Right atrium auricular region (tissue), 2 donors: ENCODE measurements at regions not wholly inside any gene's neighbourhood (a gene's known extent, or its start where the extent isn't known, plus 50 kb on each side); places are given as distances from the start of the nearest gene placed in this dataset.

Source experiments
- DNase-seq: peaks from one replicate; pipeline ENCODE4 v3.0.0-alpha.2; 2019; ENCODE audit warnings: low spot score
- H3K27ac ChIP-seq, 2 donors: fragments of 200-600 bp; sonication (generic); 1 replicate in 1 of 2; 2 replicates in 1 of 2; pipeline ENCODE4 v1.5.1; 2016 to 2019
- H3K27me3 ChIP-seq, 2 donors: fragments of 200-600 bp; sonication (generic); one replicate each; pipeline versions ENCODE4 v1.5.1 to v1.6.0; 2017 to 2019
- H3K36me3 ChIP-seq: fragments of 200-600 bp; sonication (generic); one replicate; pipeline ENCODE4 v1.5.1; 2016
- H3K4me1 ChIP-seq, 2 donors: fragments of 200-600 bp; sonication (generic); one replicate each; pipeline versions ENCODE4 v1.5.1 to v1.6.0; 2017 to 2019
- H3K4me3 ChIP-seq, 2 donors: fragments of 200-600 bp; sonication (generic); 1 replicate in 1 of 2; 2 replicates in 1 of 2; pipeline ENCODE4 v1.5.1; 2017 to 2019; ENCODE audit warnings: mild to moderate bottlenecking in 1 of 2, moderate library complexity in 1 of 2
- H3K9me3 ChIP-seq, 2 donors: fragments of 200-600 bp; sonication (generic); one replicate each; pipeline ENCODE4 v1.5.1; 2019
- CTCF ChIP-seq, 2 donors: fragments of 200-600 bp; sonication (generic); IDR thresholded peaks; one replicate each; pipeline ENCODE4 v1.5.1; 2019; ENCODE audit warnings: antibody characterized with exemption in 2 of 2

GRCh38 chr2:34853646-34854045 is 1254.5 kb upstream of the FAM98A start:
- peaks cover 0 to 8% of the 10 kb centered on the region in 2 donors for H3K9me3 ChIP-seq
- TF ChIP-seq CTCF (IDR thresholded peaks at IDR 0.05): no peak
- no peak overlapping the region for H3K27ac ChIP-seq
- no peaks in the 10 kb centered on the region for H3K4me1 ChIP-seq
- H3K27me3 ChIP-seq: no peaks in the 10 kb centered on the region
- DNase-seq: no peak
- H3K4me3 ChIP-seq: no peak overlapping the region
- no peaks in the 10 kb centered on the region for H3K36me3 ChIP-seq

GRCh38 chr2:34851804-34852203 is 1252.7 kb upstream of the FAM98A start:
- no peaks in the 10 kb centered on the region for H3K4me1 ChIP-seq
- H3K27me3 ChIP-seq: no peaks in the 10 kb centered on the region
- H3K36me3 ChIP-seq: no peaks in the 10 kb centered on the region
- no peak for TF ChIP-seq CTCF (IDR thresholded peaks at IDR 0.05)
- H3K4me3 ChIP-seq: no peak overlapping the region
- peaks cover 0 to 8% of the 10 kb centered on the region in 2 donors for H3K9me3 ChIP-seq
- H3K27ac ChIP-seq: no peak overlapping the region
- no peak for DNase-seq

- no peaks in the 10 kb centered on the region for H3K36me3 ChIP-seq
- H3K27me3 ChIP-seq: no peaks in the 10 kb centered on the region
- no peaks in the 10 kb centered on the region for H3K9me3 ChIP-seq
- TF ChIP-seq CTCF (IDR thresholded peaks at IDR 0.05): no peak
- no peaks in the 10 kb centered on the region for H3K4me1 ChIP-seq
- no peak for DNase-seq
- H3K27ac ChIP-seq: no peak overlapping the region
- no peak overlapping the region for H3K4me3 ChIP-seq
Observed at GRCh38 chr2:34849827-34850226, 1250.7 kb upstream of the FAM98A start.

- H3K27ac ChIP-seq: no peak overlapping the region
- no peak overlapping the region for H3K4me3 ChIP-seq
- no peaks in the 10 kb centered on the region for H3K36me3 ChIP-seq
- H3K9me3 ChIP-seq: no peaks in the 10 kb centered on the region
- no peak for TF ChIP-seq CTCF (IDR thresholded peaks at IDR 0.05)
- no peak for DNase-seq
- H3K4me1 ChIP-seq: no peaks in the 10 kb centered on the region
- no peaks in the 10 kb centered on the region for H3K27me3 ChIP-seq
Observed at GRCh38 chr2:34848691-34849090, 1249.6 kb upstream of the FAM98A start.

GRCh38 chr2:34848132-34848531 is 1249.0 kb upstream of the FAM98A start:
- Histone ChIP-seq H3K27ac (no peak overlapping the region), H3K9me3 (no peaks in the 10 kb centered on the region), H3K4me3 (no peak overlapping the region), H3K4me1 (no peaks in the 10 kb centered on the region), H3K27me3 (no peaks in the 10 kb centered on the region), H3K36me3 (no peaks in the 10 kb centered on the region)
- DNase-seq: no peak
- TF ChIP-seq CTCF (IDR thresholded peaks at IDR 0.05): no peak

- no peaks in the 10 kb centered on the region for H3K27me3 ChIP-seq
- TF ChIP-seq CTCF (IDR thresholded peaks at IDR 0.05): no peak
- no peak overlapping the region for H3K27ac ChIP-seq
- H3K36me3 ChIP-seq: no peaks in the 10 kb centered on the region
- no peak for DNase-seq
- H3K4me3 ChIP-seq: no peak overlapping the region
- H3K4me1 ChIP-seq: no peaks in the 10 kb centered on the region
- H3K9me3 ChIP-seq: no peaks in the 10 kb centered on the region
Observed at GRCh38 chr2:34844629-34845028, 1245.5 kb upstream of the FAM98A start.
